ENCODE measurements at regions not wholly inside any gene's neighbourhood (a gene's known extent, or its start where the extent isn't known, plus 50 kb on each side); places are given as distances from the start of the nearest gene placed in this dataset.

DNA sequence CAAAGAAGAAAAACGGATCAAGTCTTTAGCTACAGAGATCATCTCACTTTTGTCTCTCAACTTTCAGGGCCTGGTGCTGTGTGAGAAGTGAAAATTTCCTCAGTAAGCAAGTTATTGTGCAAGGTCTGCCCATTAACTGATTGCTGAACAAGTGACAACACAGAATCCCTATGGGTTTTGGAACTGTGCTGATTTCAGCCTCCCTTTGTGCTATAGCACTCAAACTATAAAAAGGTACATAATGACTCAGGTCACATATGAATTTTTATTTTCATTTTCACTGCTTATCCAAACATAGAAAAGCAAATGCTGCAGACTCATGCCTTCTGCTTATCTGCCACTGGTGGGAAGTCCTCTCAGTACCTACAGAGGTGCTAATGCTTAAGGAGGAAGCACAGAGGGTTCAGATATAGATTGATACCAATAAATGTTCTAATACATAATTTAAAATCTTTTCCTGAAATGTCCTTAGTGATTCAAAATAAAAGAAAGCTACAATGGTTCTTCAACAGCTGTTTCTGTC is 576.2 kb upstream of the CT83 start:
- Histone ChIP-seq H3K27me3 (ENCODE audit: insufficient read depth, low read depth) (no peaks in the 10 kb centered on the region), H3K27ac (peak overlapping the region; percentile 28; the same call in 1 of the 2 replicates), H4K20me1 (ENCODE audit: insufficient read depth) (no peaks in the 10 kb centered on the region), H3K4me1 (ENCODE audit: low read depth, poor library complexity, severe bottlenecking) (peaks cover 17% of the 10 kb centered on the region), H3K4me3 (IDR thresholded peaks at IDR 0.05; ENCODE audit: insufficient read depth, low read depth, low read length) (no peak overlapping the region), H3K9ac (no peak overlapping the region), H3K36me3 (ENCODE audit: insufficient read depth) (no peaks in the 10 kb centered on the region), H2AFZ (ENCODE audit: low read depth) (no peak overlapping the region; the same call in 1 of the 2 replicates), H3K79me2 (ENCODE audit: insufficient read depth, low read depth) (no peaks in the 10 kb centered on the region), H3K4me2 (no peak overlapping the region)
- TF ChIP-seq, protein P1, sequence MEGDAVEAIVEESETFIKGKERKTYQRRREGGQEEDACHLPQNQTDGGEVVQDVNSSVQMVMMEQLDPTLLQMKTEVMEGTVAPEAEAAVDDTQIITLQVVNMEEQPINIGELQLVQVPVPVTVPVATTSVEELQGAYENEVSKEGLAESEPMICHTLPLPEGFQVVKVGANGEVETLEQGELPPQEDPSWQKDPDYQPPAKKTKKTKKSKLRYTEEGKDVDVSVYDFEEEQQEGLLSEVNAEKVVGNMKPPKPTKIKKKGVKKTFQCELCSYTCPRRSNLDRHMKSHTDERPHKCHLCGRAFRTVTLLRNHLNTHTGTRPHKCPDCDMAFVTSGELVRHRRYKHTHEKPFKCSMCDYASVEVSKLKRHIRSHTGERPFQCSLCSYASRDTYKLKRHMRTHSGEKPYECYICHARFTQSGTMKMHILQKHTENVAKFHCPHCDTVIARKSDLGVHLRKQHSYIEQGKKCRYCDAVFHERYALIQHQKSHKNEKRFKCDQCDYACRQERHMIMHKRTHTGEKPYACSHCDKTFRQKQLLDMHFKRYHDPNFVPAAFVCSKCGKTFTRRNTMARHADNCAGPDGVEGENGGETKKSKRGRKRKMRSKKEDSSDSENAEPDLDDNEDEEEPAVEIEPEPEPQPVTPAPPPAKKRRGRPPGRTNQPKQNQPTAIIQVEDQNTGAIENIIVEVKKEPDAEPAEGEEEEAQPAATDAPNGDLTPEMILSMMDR (conservative IDR thresholded peaks at IDR 0.05; ENCODE audit: low read depth, low read length), result no peak

GRCh38 chrX:117010243-117010642 is 547.5 kb upstream of the CT83 start:
- no peak overlapping the region for H3K9ac ChIP-seq
- H3K27me3 ChIP-seq (ENCODE audit: insufficient read depth, low read depth), result no peaks in the 10 kb centered on the region
- no peak overlapping the region for H3K4me3 ChIP-seq (IDR thresholded peaks at IDR 0.05; ENCODE audit: insufficient read depth, low read depth, low read length)

GRCh38 chrX:117002981-117003380 is 540.2 kb upstream of the CT83 start:
- Histone ChIP-seq H3K4me1 (ENCODE audit: low read depth, poor library complexity, severe bottlenecking) (no peaks in the 10 kb centered on the region), H3K27me3 (ENCODE audit: insufficient read depth, low read depth) (no peaks in the 10 kb centered on the region), H4K20me1 (ENCODE audit: insufficient read depth) (no peaks in the 10 kb centered on the region), H3K4me3 (IDR thresholded peaks at IDR 0.05; ENCODE audit: insufficient read depth, low read depth, low read length) (no peak overlapping the region), H2AFZ (ENCODE audit: low read depth) (no peak overlapping the region), H3K9ac (no peak overlapping the region), H3K27ac (no peak overlapping the region), H3K79me2 (ENCODE audit: insufficient read depth, low read depth) (no peaks in the 10 kb centered on the region), H3K36me3 (ENCODE audit: insufficient read depth) (no peaks in the 10 kb centered on the region), H3K4me2 (no peak overlapping the region)
- TF ChIP-seq, protein P1 (conservative IDR thresholded peaks at IDR 0.05; ENCODE audit: low read depth, low read length), result no peak

More at GRCh38 chrX:117010243-117010642, 547.5 kb upstream of the CT83 start:
- TF ChIP-seq, protein P1 (conservative IDR thresholded peaks at IDR 0.05; ENCODE audit: low read depth, low read length), result no peak
- Histone ChIP-seq H3K79me2 (ENCODE audit: insufficient read depth, low read depth) (no peaks in the 10 kb centered on the region), H2AFZ (ENCODE audit: low read depth) (no peak overlapping the region), H4K20me1 (ENCODE audit: insufficient read depth) (no peaks in the 10 kb centered on the region), H3K4me2 (no peak overlapping the region), H3K27ac (no peak overlapping the region), H3K4me1 (ENCODE audit: low read depth, poor library complexity, severe bottlenecking) (no peaks in the 10 kb centered on the region), H3K36me3 (ENCODE audit: insufficient read depth) (no peaks in the 10 kb centered on the region)

DNA sequence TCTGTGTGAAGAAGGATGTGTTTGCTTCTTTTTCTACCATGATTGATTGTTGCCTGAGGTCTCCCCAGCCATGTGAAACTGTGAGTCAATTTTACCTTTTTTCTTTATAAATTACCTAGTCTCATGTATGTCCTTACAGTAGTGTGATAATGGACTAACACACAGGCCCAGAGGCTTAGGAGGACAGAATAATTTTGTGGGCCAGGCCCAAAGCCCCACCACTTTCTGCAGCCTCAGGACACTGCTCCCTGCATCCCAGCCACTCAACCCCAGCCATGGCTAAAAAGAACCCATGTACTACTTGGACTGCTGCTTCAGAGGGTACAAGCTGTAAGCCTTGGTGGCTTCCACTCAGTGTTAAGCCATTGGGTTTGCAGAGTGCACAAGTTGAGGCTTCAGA is 512.7 kb upstream of the CT83 start:
- Histone ChIP-seq H3K79me2 (ENCODE audit: insufficient read depth, low read depth) (no peaks in the 10 kb centered on the region), H3K36me3 (ENCODE audit: insufficient read depth) (no peaks in the 10 kb centered on the region), H3K4me3 (IDR thresholded peaks at IDR 0.05; ENCODE audit: insufficient read depth, low read depth, low read length) (no peak overlapping the region), H3K27ac (no peak overlapping the region), H4K20me1 (ENCODE audit: insufficient read depth) (no peaks in the 10 kb centered on the region), H3K9ac (no peak overlapping the region), H3K4me1 (ENCODE audit: low read depth, poor library complexity, severe bottlenecking) (no peaks in the 10 kb centered on the region), H3K4me2 (no peak overlapping the region), H3K27me3 (ENCODE audit: insufficient read depth, low read depth) (no peaks in the 10 kb centered on the region), H2AFZ (ENCODE audit: low read depth) (no peak overlapping the region)
- TF ChIP-seq, protein P1 (conservative IDR thresholded peaks at IDR 0.05; ENCODE audit: low read depth, low read length), result no peak
